ENCODE measurements at regions not wholly inside any gene's neighbourhood (a gene's known extent, or its start where the extent isn't known, plus 50 kb on each side); places are given as distances from the start of the nearest gene placed in this dataset.

- no peaks in the 10 kb centered on the region for H3K27me3 ChIP-seq (ENCODE audit: control insufficient read depth in 1 of 2, insufficient read depth in 1 of 2, low read length in 2 of 2)
- no peak overlapping the region for H3K4me3 ChIP-seq (ENCODE audit: insufficient read depth in 1 of 2, low read depth in 1 of 2, low read length in 2 of 2)
- H2BK12ac ChIP-seq (ENCODE audit: low read length in 2 of 2), result no peak overlapping the region
- H3K36me3 ChIP-seq (ENCODE audit: control insufficient read depth in 1 of 2, insufficient read depth in 2 of 2, low read depth in 1 of 2, low read length in 2 of 2), result no peaks in the 10 kb centered on the region
- H2AFZ ChIP-seq (ENCODE audit: low read depth, low read length), result no peak overlapping the region
- no peaks in the 10 kb centered on the region for H3K9me3 ChIP-seq (ENCODE audit: control insufficient read depth, low read length)
- WGBS, result 78% methylated on average over 3 of the region's 3 CpGs
- peak overlapping the region in 1 of 2 experiments; percentile 19 for H3K18ac ChIP-seq (ENCODE audit: low read depth in 1 of 2, low read length in 2 of 2)
- no peak overlapping the region for H3K23ac ChIP-seq (ENCODE audit: low read length in 2 of 2)
- no peaks in the 10 kb centered on the region for H3K4me1 ChIP-seq (ENCODE audit: control insufficient read depth, insufficient read depth, low read depth, low read length)
- H3K79me1 ChIP-seq (replicated peaks; ENCODE audit: low read length, poor library complexity, severe bottlenecking), result no peaks in the 10 kb centered on the region
- H2AK5ac ChIP-seq (ENCODE audit: low read length, severe bottlenecking), result no peak overlapping the region
- H3K14ac ChIP-seq (ENCODE audit: low read length in 2 of 2), result no peak overlapping the region
- H3K9ac ChIP-seq (ENCODE audit: low read length), result peak overlapping the region; percentile 68
- no peak overlapping the region for H3K4me2 ChIP-seq (ENCODE audit: low read length, poor library complexity, severe bottlenecking)
- H4K8ac ChIP-seq (ENCODE audit: low read length), result no peak overlapping the region
- no peak overlapping the region for H2BK120ac ChIP-seq (ENCODE audit: low read depth, low read length)
- H4K91ac ChIP-seq (ENCODE audit: low read length), result no peak overlapping the region
- peak; percentile 3 for DNase-seq
- no peak overlapping the region for H2BK15ac ChIP-seq (ENCODE audit: low read depth, poor library complexity, severe bottlenecking)
- H3K4ac ChIP-seq (ENCODE audit: low read depth in 1 of 2, low read length in 2 of 2), result no peak overlapping the region
- H3K27ac ChIP-seq (ENCODE audit: low read length, poor library complexity, severe bottlenecking), result no peak overlapping the region
- H2BK5ac ChIP-seq (ENCODE audit: low read depth, low read length, poor library complexity, severe bottlenecking), result no peak overlapping the region
Observed at GRCh38 chr3:31274326-31275024, 258.2 kb upstream of the STT3B start.

GRCh38 chr3:31275038-31275572, 257.6 kb upstream of the STT3B start:
- WGBS, result 18% methylated on average over 1 of the region's 3 CpGs
- H3K27ac ChIP-seq (ENCODE audit: low read length, poor library complexity, severe bottlenecking), result no peak overlapping the region

GRCh38 chr3:31275583-31275982, 257.1 kb upstream of the STT3B start:
- Histone ChIP-seq H2BK120ac (ENCODE audit: low read depth, low read length) (no peak overlapping the region), H3K18ac (ENCODE audit: low read depth in 1 of 2, low read length in 2 of 2) (peak overlapping the region in 1 of 2 experiments; percentile 13), H3K4me1 (ENCODE audit: control insufficient read depth, insufficient read depth, low read depth, low read length) (no peaks in the 10 kb centered on the region), H2BK15ac (ENCODE audit: low read depth, poor library complexity, severe bottlenecking) (no peak overlapping the region), H3K79me1 (replicated peaks; ENCODE audit: low read length, poor library complexity, severe bottlenecking) (no peaks in the 10 kb centered on the region), H3K14ac (ENCODE audit: low read length in 2 of 2) (no peak overlapping the region), H3K4me3 (ENCODE audit: insufficient read depth in 1 of 2, low read depth in 1 of 2, low read length in 2 of 2) (no peak overlapping the region), H2BK5ac (ENCODE audit: low read depth, low read length, poor library complexity, severe bottlenecking) (no peak overlapping the region), H3K4ac (ENCODE audit: low read depth in 1 of 2, low read length in 2 of 2) (no peak overlapping the region), H3K9ac (ENCODE audit: low read length) (peak overlapping the region; percentile 68), H2BK12ac (ENCODE audit: low read length in 2 of 2) (peak overlapping the region; percentile 18 to 66), H3K27me3 (ENCODE audit: control insufficient read depth in 1 of 2, insufficient read depth in 1 of 2, low read length in 2 of 2) (no peaks in the 10 kb centered on the region), H3K36me3 (ENCODE audit: control insufficient read depth in 1 of 2, insufficient read depth in 2 of 2, low read depth in 1 of 2, low read length in 2 of 2) (no peaks in the 10 kb centered on the region), H2AK5ac (ENCODE audit: low read length, severe bottlenecking) (no peak overlapping the region), H2AFZ (ENCODE audit: low read depth, low read length) (no peak overlapping the region), H4K91ac (ENCODE audit: low read length) (no peak overlapping the region), H3K4me2 (ENCODE audit: low read length, poor library complexity, severe bottlenecking) (no peak overlapping the region), H3K27ac (ENCODE audit: low read length, poor library complexity, severe bottlenecking) (no peak overlapping the region), H3K23ac (ENCODE audit: low read length in 2 of 2) (no peak overlapping the region), H3K9me3 (ENCODE audit: control insufficient read depth, low read length) (no peaks in the 10 kb centered on the region), H4K8ac (ENCODE audit: low read length) (no peak overlapping the region)
- no peak for DNase-seq
- WGBS, result 82% methylated on average over 3 of the region's 3 CpGs

More at GRCh38 chr3:31275038-31275572, 257.6 kb upstream of the STT3B start:
- no peak overlapping the region for H2BK15ac ChIP-seq (ENCODE audit: low read depth, poor library complexity, severe bottlenecking)
- H2BK12ac ChIP-seq (ENCODE audit: low read length in 2 of 2), result no peak overlapping the region
- H4K91ac ChIP-seq (ENCODE audit: low read length), result no peak overlapping the region
- no peak overlapping the region for H2BK120ac ChIP-seq (ENCODE audit: low read depth, low read length)
- no peak overlapping the region for H4K8ac ChIP-seq (ENCODE audit: low read length)
- no peak overlapping the region for H3K23ac ChIP-seq (ENCODE audit: low read length in 2 of 2)
- H3K27me3 ChIP-seq (ENCODE audit: control insufficient read depth in 1 of 2, insufficient read depth in 1 of 2, low read length in 2 of 2), result no peaks in the 10 kb centered on the region
- peak overlapping the region; percentile 68 for H3K9ac ChIP-seq (ENCODE audit: low read length)
- H2AFZ ChIP-seq (ENCODE audit: low read depth, low read length), result no peak overlapping the region
- H3K4me3 ChIP-seq (ENCODE audit: insufficient read depth in 1 of 2, low read depth in 1 of 2, low read length in 2 of 2), result no peak overlapping the region
- H3K4me1 ChIP-seq (ENCODE audit: control insufficient read depth, insufficient read depth, low read depth, low read length), result no peaks in the 10 kb centered on the region
- no peak overlapping the region for H2BK5ac ChIP-seq (ENCODE audit: low read depth, low read length, poor library complexity, severe bottlenecking)
- no peak overlapping the region for H3K18ac ChIP-seq (ENCODE audit: low read depth in 1 of 2, low read length in 2 of 2)
- H3K9me3 ChIP-seq (ENCODE audit: control insufficient read depth, low read length), result no peaks in the 10 kb centered on the region
- H3K79me1 ChIP-seq (replicated peaks; ENCODE audit: low read length, poor library complexity, severe bottlenecking), result no peaks in the 10 kb centered on the region
- no peak overlapping the region for H2AK5ac ChIP-seq (ENCODE audit: low read length, severe bottlenecking)
- peak; percentile 68 for DNase-seq
- H3K14ac ChIP-seq (ENCODE audit: low read length in 2 of 2), result no peak overlapping the region
- H3K4ac ChIP-seq (ENCODE audit: low read depth in 1 of 2, low read length in 2 of 2), result no peak overlapping the region
- no peaks in the 10 kb centered on the region for H3K36me3 ChIP-seq (ENCODE audit: control insufficient read depth in 1 of 2, insufficient read depth in 2 of 2, low read depth in 1 of 2, low read length in 2 of 2)
- no peak overlapping the region for H3K4me2 ChIP-seq (ENCODE audit: low read length, poor library complexity, severe bottlenecking)

DNA sequence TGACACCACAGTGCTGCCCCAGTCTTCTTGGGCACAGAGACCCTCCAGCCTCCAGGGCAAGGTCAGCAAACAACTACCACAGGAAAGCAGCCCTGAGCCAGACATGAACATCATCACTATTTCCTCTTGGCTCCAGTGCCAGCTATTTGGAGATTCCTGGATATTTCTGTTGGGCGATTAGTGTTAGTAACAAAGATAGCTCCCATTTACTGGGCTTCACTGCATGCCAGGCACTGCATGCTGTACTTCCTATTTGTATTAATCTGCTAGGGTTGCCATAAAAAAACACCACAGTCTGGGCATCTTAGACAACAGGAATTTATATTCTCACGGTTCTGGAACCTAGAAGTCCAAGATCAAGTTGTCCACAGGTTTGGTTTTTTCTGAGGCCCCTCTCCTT, 255.1 kb upstream of the STT3B start:
- Histone ChIP-seq H2BK15ac (ENCODE audit: low read depth, poor library complexity, severe bottlenecking) (no peak overlapping the region), H2BK5ac (ENCODE audit: low read depth, low read length, poor library complexity, severe bottlenecking) (no peak overlapping the region), H2BK120ac (ENCODE audit: low read depth, low read length) (no peak overlapping the region), H3K27me3 (ENCODE audit: control insufficient read depth in 1 of 2, insufficient read depth in 1 of 2, low read length in 2 of 2) (no peaks in the 10 kb centered on the region), H3K9ac (ENCODE audit: low read length) (no peak overlapping the region), H3K79me1 (replicated peaks; ENCODE audit: low read length, poor library complexity, severe bottlenecking) (no peaks in the 10 kb centered on the region), H3K4me1 (ENCODE audit: control insufficient read depth, insufficient read depth, low read depth, low read length) (no peaks in the 10 kb centered on the region), H2AK5ac (ENCODE audit: low read length, severe bottlenecking) (no peak overlapping the region), H3K27ac (ENCODE audit: low read length, poor library complexity, severe bottlenecking) (no peak overlapping the region), H3K36me3 (ENCODE audit: control insufficient read depth in 1 of 2, insufficient read depth in 2 of 2, low read depth in 1 of 2, low read length in 2 of 2) (no peaks in the 10 kb centered on the region), H3K18ac (ENCODE audit: low read depth in 1 of 2, low read length in 2 of 2) (no peak overlapping the region), H3K4me2 (ENCODE audit: low read length, poor library complexity, severe bottlenecking) (no peak overlapping the region), H3K14ac (ENCODE audit: low read length in 2 of 2) (no peak overlapping the region), H3K9me3 (ENCODE audit: control insufficient read depth, low read length) (no peaks in the 10 kb centered on the region), H4K8ac (ENCODE audit: low read length) (no peak overlapping the region), H3K4ac (ENCODE audit: low read depth in 1 of 2, low read length in 2 of 2) (no peak overlapping the region), H2AFZ (ENCODE audit: low read depth, low read length) (no peak overlapping the region), H2BK12ac (ENCODE audit: low read length in 2 of 2) (no peak overlapping the region), H4K91ac (ENCODE audit: low read length) (no peak overlapping the region), H3K4me3 (ENCODE audit: insufficient read depth in 1 of 2, low read depth in 1 of 2, low read length in 2 of 2) (no peak overlapping the region), H3K23ac (ENCODE audit: low read length in 2 of 2) (no peak overlapping the region)
- 94% methylated on average over 2 of the region's 2 CpGs for WGBS
- DNase-seq, result no peak
